ENCODE measurements at regions not wholly inside any gene's neighbourhood (a gene's known extent, or its start where the extent isn't known, plus 50 kb on each side); places are given as distances from the start of the nearest gene placed in this dataset.

DNA sequence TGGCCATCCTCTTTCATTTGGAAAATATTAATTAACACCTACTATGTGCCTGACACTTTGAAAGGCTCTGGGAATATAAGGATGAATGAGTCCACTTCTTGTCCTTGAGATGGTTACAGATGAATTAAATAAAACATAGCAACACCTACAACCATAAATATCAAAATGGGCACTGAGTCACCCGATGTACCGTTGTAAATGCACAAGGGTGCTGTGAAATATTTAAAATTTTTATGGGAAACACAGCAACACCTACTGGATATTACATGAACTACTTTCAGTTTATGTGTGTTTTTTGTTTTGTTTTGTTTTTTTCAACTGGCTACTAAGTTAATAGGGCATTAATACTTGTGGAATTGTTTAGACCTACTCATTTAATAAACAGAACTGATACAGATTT is 239.0 kb upstream of the NAALADL2 start:
- TF ChIP-seq POLR2AphosphoS5 (IDR thresholded peaks at IDR 0.05; ENCODE audit: low read depth, low read length) (no peak), POLR2A (IDR thresholded peaks at IDR 0.05; ENCODE audit: low read depth, low read length) (no peak)

All from GM12892 (cell line).